MM.1S (cell line): ENCODE measurements at regions not wholly inside any gene's neighbourhood (a gene's known extent, or its start where the extent isn't known, plus 50 kb on each side); places are given as distances from the start of the nearest gene placed in this dataset.

Experiments
- CTCF ChIP-seq: fragments of 300-600 bp; sonication (generic); IDR thresholded peaks from 2 replicates; pipeline ENCODE4 v1.5.1; 2016; ENCODE audit warnings: antibody characterized with exemption, low read length, mixed read lengths
- EZH2 ChIP-seq: fragments of 300-600 bp; sonication (generic); optimal IDR thresholded peaks from 2 replicates; pipeline ENCODE3; 2017; ENCODE audit warnings: low read depth, mild to moderate bottlenecking, antibody characterized with exemption, low read length, mixed read lengths
- EZH2phosphoT487 ChIP-seq: fragments of 300-600 bp; sonication (generic); IDR thresholded peaks from 2 replicates; pipeline ENCODE4 v1.6.1; 2018; ENCODE audit warnings: antibody characterized with exemption, low read length

- no peak for TF ChIP-seq CTCF
- no peak for TF ChIP-seq EZH2phosphoT487
- TF ChIP-seq EZH2: no peak
These were observed 83.5 kb upstream of the SIM2 start for GRCh38 chr21:36615274-36615964.
